GM12872 (cell line): ENCODE measurements at regions not wholly inside any gene's neighbourhood (a gene's known extent, or its start where the extent isn't known, plus 50 kb on each side); places are given as distances from the start of the nearest gene placed in this dataset.
A peak's percentile ranks its signal among the peaks of the same experiment; 100 is the strongest.

Experiments used
- TF ChIP-seq, protein P1 (sequence below): IDR thresholded peaks from 3 replicates; pipeline ENCODE4 v1.5.1; 2011; ENCODE audit warnings: low read depth, mild to moderate bottlenecking, low read length, moderate library complexity; ENCODE audit not compliant: insufficient read depth

GRCh38 chr1:17973694-17974093 lies 133.9 kb upstream of the IGSF21 start:
- TF ChIP-seq, protein P1, sequence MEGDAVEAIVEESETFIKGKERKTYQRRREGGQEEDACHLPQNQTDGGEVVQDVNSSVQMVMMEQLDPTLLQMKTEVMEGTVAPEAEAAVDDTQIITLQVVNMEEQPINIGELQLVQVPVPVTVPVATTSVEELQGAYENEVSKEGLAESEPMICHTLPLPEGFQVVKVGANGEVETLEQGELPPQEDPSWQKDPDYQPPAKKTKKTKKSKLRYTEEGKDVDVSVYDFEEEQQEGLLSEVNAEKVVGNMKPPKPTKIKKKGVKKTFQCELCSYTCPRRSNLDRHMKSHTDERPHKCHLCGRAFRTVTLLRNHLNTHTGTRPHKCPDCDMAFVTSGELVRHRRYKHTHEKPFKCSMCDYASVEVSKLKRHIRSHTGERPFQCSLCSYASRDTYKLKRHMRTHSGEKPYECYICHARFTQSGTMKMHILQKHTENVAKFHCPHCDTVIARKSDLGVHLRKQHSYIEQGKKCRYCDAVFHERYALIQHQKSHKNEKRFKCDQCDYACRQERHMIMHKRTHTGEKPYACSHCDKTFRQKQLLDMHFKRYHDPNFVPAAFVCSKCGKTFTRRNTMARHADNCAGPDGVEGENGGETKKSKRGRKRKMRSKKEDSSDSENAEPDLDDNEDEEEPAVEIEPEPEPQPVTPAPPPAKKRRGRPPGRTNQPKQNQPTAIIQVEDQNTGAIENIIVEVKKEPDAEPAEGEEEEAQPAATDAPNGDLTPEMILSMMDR = no peak

GRCh38 chr1:17976854-17977253 lies 130.7 kb upstream of the IGSF21 start:
- TF ChIP-seq, protein P1 = no peak

GRCh38 chr1:17978016-17978415 lies 129.6 kb upstream of the IGSF21 start:
- TF ChIP-seq, protein P1 = no peak

- TF ChIP-seq, protein P1 = no peak
These were observed 127.8 kb upstream of the IGSF21 start for GRCh38 chr1:17979815-17980214.

DNA sequence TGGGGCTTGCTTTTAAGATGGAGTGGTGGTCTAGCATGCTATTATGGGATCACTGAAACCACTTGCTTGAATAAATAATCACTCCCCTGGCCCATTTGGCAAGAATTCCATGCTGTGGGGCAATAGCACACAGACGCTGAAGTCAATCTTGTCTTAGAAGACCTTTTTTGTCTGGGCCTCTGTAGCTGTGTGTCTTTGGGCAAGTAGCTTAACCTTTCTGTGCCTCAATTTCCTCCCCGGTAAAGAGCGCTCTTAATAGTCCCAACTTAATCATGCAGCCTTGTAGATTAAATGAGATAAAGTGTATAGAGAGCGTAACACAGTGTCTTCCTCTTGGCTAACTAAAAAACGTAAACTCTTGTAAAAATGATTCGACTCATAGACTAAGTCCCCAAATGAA lies 125.4 kb upstream of the IGSF21 start:
- TF ChIP-seq, protein P1 = no peak

DNA sequence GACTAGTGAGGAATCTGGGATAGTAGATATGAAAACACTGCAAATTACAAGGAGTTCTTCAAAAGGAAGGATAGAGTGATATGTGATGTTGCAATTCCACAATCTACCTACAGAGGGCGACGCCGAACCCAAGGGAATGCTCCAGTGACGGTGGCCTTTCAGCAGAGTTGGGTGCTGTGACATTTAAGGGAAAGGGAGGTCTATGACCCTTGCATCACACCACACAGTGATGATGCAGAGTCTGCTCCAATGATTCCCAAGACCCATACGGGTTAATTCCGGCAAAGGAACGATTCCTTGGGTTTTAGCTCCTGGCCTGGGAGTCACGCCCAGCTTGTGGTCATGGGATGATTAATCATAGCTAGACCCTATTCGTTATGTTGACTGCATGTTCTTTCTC lies 123.0 kb upstream of the IGSF21 start:
- TF ChIP-seq, protein P1 = peak; percentile 87

DNA sequence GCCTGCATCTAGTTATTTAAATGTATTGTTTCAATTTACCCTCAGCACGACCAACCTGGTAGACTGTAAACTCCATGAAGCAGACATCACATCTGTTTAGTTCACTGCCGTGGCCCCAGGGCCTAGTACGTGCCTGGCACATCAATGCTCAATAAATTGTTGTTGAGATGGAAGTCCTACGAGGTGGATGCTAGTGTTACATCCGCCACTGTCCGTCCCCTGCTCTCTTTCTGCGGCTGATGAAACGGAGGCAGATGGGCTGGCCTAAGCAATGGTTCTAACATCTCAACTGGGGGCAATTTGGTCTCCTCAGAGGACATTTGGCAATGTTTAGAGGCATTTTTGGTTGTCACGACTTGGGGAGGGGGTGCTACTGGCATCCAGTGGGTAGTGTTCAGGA lies 121.4 kb upstream of the IGSF21 start:
- TF ChIP-seq, protein P1 = no peak

GRCh38 chr1:17990401-17990800 lies 117.2 kb upstream of the IGSF21 start:
- TF ChIP-seq, protein P1 = no peak
